ENCODE measurements at regions not wholly inside any gene's neighbourhood (a gene's known extent, or its start where the extent isn't known, plus 50 kb on each side); places are given as distances from the start of the nearest gene placed in this dataset.

DNA sequence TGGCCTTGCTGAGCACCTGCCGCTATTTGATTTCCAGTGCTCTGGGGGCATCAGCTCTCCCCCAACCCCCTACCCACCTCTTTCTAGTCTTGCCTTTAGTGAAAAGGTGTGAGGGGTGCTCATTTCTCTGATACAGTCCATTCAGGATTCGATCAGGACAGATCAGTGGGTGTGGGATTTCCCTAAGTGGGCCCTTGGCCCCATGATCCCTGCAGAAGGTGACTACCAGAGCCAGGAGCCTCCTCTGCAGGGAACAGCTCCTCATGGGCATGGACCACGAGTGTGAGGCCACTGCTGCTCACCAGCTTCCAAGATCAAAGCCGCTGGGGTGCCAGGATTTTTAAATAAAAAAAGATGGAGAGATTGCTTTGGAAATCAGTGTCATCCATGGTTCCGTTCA is 835.2 kb upstream of the ID2 start:
- no peak overlapping the region for H3K23ac ChIP-seq (ENCODE audit: insufficient read length, low read depth, low read length)
- H3K79me1 ChIP-seq (ENCODE audit: insufficient read depth, low read depth, low read length, poor library complexity, severe bottlenecking) = no peaks in the 10 kb centered on the region
- TF ChIP-seq, protein P1, sequence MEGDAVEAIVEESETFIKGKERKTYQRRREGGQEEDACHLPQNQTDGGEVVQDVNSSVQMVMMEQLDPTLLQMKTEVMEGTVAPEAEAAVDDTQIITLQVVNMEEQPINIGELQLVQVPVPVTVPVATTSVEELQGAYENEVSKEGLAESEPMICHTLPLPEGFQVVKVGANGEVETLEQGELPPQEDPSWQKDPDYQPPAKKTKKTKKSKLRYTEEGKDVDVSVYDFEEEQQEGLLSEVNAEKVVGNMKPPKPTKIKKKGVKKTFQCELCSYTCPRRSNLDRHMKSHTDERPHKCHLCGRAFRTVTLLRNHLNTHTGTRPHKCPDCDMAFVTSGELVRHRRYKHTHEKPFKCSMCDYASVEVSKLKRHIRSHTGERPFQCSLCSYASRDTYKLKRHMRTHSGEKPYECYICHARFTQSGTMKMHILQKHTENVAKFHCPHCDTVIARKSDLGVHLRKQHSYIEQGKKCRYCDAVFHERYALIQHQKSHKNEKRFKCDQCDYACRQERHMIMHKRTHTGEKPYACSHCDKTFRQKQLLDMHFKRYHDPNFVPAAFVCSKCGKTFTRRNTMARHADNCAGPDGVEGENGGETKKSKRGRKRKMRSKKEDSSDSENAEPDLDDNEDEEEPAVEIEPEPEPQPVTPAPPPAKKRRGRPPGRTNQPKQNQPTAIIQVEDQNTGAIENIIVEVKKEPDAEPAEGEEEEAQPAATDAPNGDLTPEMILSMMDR (conservative IDR thresholded peaks at IDR 0.05) = no peak

More for the DNA sequence above, 835.2 kb upstream of the ID2 start:
- WGBS (ENCODE audit: extremely low coverage, insufficient read length, low lambda C conversion rate) = no CpG with 5 or more reads among the region's 5 CpGs
- Mint-ChIP-seq H3K4me1 (peaks cover 3 to 13% of the 10 kb centered on the region in 2 experiments; a peak in 2 of 4 replicates), H3K9me3 (peaks cover 7 to 9% of the 10 kb centered on the region in 2 experiments), H3K4me3 (no peak overlapping the region), H3K27me3 (ENCODE audit: low read depth) (no peaks in the 10 kb centered on the region), H3K36me3 (ENCODE audit: insufficient read depth in 1 of 3, low read depth in 3 of 3) (peaks cover under 1 to 8% (median 2%) of the 10 kb centered on the region in 3 experiments; a peak in 4 of 7 replicates), H3K27ac (no peak overlapping the region)
- Histone ChIP-seq H4K5ac (ENCODE audit: insufficient read length, low read depth, low read length) (no peak overlapping the region), H3K4me2 (ENCODE audit: insufficient read depth, insufficient read length, low read length) (no peak overlapping the region), H3K56ac (ENCODE audit: insufficient read length, low read depth, low read length) (no peak overlapping the region), H3K18ac (ENCODE audit: insufficient read length, low read depth, low read length) (no peak overlapping the region), H3K4ac (ENCODE audit: low read depth, low read length) (no peak overlapping the region), H3K23me2 (ENCODE audit: insufficient read length, low read depth, low read length, poor library complexity, severe bottlenecking) (no peaks in the 10 kb centered on the region), H4K20me1 (ENCODE audit: control insufficient read depth, insufficient read depth, insufficient read length) (no peaks in the 10 kb centered on the region), H4K91ac (ENCODE audit: insufficient read length, low read depth, low read length) (no peak overlapping the region), H2BK5ac (ENCODE audit: insufficient read length, low read length) (no peak overlapping the region), H3K27ac (ENCODE audit: insufficient read length, low read depth, low read length) (no peak overlapping the region), H2BK120ac (ENCODE audit: low read depth, low read length, poor library complexity, severe bottlenecking) (no peak overlapping the region), H3T11ph (ENCODE audit: low read length) (no peak overlapping the region), H3K4me1 (ENCODE audit: insufficient read depth, low read length) (0 out of 2 replicates have a peak, but pooled peaks cover 3% of the 10 kb centered on the region), H2BK15ac (ENCODE audit: low read depth, low read length) (no peak overlapping the region), H4K8ac (replicated peaks; ENCODE audit: insufficient read length, low read depth, low read length) (no peak overlapping the region), H3K9me3 (ENCODE audit: control insufficient read depth, low read depth, low read length) (no peaks in the 10 kb centered on the region), H3K79me2 (ENCODE audit: insufficient read depth, low read length) (no peaks in the 10 kb centered on the region), H3K27me3 (ENCODE audit: insufficient read depth, low read length) (no peaks in the 10 kb centered on the region), H2BK12ac (ENCODE audit: insufficient read length, low read depth, low read length) (no peak overlapping the region), H2BK20ac (ENCODE audit: low read depth, low read length, poor library complexity, severe bottlenecking) (no peak overlapping the region), H2AFZ (ENCODE audit: low read length) (no peak overlapping the region), H3K14ac (ENCODE audit: insufficient read depth, low read length) (no peak overlapping the region), H3K9ac (ENCODE audit: extremely low read depth, insufficient read length, low read length) (no peak overlapping the region), H2AK5ac (ENCODE audit: insufficient read length, low read length) (no peak overlapping the region)
- DNase-seq = no peak

Data from H9 (cell line).